ENCODE measurements at regions not wholly inside any gene's neighbourhood (a gene's known extent, or its start where the extent isn't known, plus 50 kb on each side); places are given as distances from the start of the nearest gene placed in this dataset.

- no peaks in the 10 kb centered on the region for H3K36me3 ChIP-seq (ENCODE audit: control insufficient read depth in 3 of 3, insufficient read depth in 3 of 3, low read length in 3 of 3)
- H3K4me1 ChIP-seq (ENCODE audit: control insufficient read depth in 3 of 3, insufficient read depth in 3 of 3, low read length in 3 of 3): no peaks in the 10 kb centered on the region
- no peaks in the 10 kb centered on the region for H3K9me3 ChIP-seq (ENCODE audit: control insufficient read depth in 3 of 3, low read length in 3 of 3)
- H3K4me3 ChIP-seq (ENCODE audit: low read length in 3 of 3): no peak overlapping the region
- no peak overlapping the region for H3K9ac ChIP-seq (ENCODE audit: low read depth in 1 of 3, low read length in 3 of 3)
- H3K27ac ChIP-seq (ENCODE audit: low read depth, low read length): no peak overlapping the region
- no peaks in the 10 kb centered on the region for H3K27me3 ChIP-seq (ENCODE audit: control insufficient read depth in 3 of 3, insufficient read depth in 3 of 3, low read length in 3 of 3)
Measured at GRCh38 chr18:67278984-67279383, 237.5 kb downstream of the DSEL start.

GRCh38 chr18:67276638-67277037, 239.9 kb downstream of the DSEL start:
- H3K4me1 ChIP-seq (ENCODE audit: control insufficient read depth in 3 of 3, insufficient read depth in 3 of 3, low read length in 3 of 3): no peaks in the 10 kb centered on the region
- no peaks in the 10 kb centered on the region for H3K9me3 ChIP-seq (ENCODE audit: control insufficient read depth in 3 of 3, low read length in 3 of 3)
- H3K36me3 ChIP-seq (ENCODE audit: control insufficient read depth in 3 of 3, insufficient read depth in 3 of 3, low read length in 3 of 3): no peaks in the 10 kb centered on the region
- H3K9ac ChIP-seq (ENCODE audit: low read depth in 1 of 3, low read length in 3 of 3): no peak overlapping the region
- no peaks in the 10 kb centered on the region for H3K27me3 ChIP-seq (ENCODE audit: control insufficient read depth in 3 of 3, insufficient read depth in 3 of 3, low read length in 3 of 3)
- no peak overlapping the region for H3K4me3 ChIP-seq (ENCODE audit: low read length in 3 of 3)
- H3K27ac ChIP-seq (ENCODE audit: low read depth, low read length): no peak overlapping the region

GRCh38 chr18:67273288-67273687, 243.2 kb downstream of the DSEL start:
- H3K4me1 ChIP-seq (ENCODE audit: control insufficient read depth in 3 of 3, insufficient read depth in 3 of 3, low read length in 3 of 3): no peaks in the 10 kb centered on the region
- no peak overlapping the region for H3K4me3 ChIP-seq (ENCODE audit: low read length in 3 of 3)
- no peaks in the 10 kb centered on the region for H3K36me3 ChIP-seq (ENCODE audit: control insufficient read depth in 3 of 3, insufficient read depth in 3 of 3, low read length in 3 of 3)
- H3K9ac ChIP-seq (ENCODE audit: low read depth in 1 of 3, low read length in 3 of 3): no peak overlapping the region
- H3K27me3 ChIP-seq (ENCODE audit: control insufficient read depth in 3 of 3, insufficient read depth in 3 of 3, low read length in 3 of 3): no peaks in the 10 kb centered on the region
- H3K9me3 ChIP-seq (ENCODE audit: control insufficient read depth in 3 of 3, low read length in 3 of 3): no peaks in the 10 kb centered on the region
- no peak overlapping the region for H3K27ac ChIP-seq (ENCODE audit: low read depth, low read length)

- Histone ChIP-seq H3K4me1 (ENCODE audit: control insufficient read depth in 3 of 3, insufficient read depth in 3 of 3, low read length in 3 of 3) (no peaks in the 10 kb centered on the region), H3K9ac (ENCODE audit: low read depth in 1 of 3, low read length in 3 of 3) (no peak overlapping the region), H3K4me3 (ENCODE audit: low read length in 3 of 3) (no peak overlapping the region), H3K36me3 (ENCODE audit: control insufficient read depth in 3 of 3, insufficient read depth in 3 of 3, low read length in 3 of 3) (no peaks in the 10 kb centered on the region), H3K9me3 (ENCODE audit: control insufficient read depth in 3 of 3, low read length in 3 of 3) (no peaks in the 10 kb centered on the region), H3K27ac (ENCODE audit: low read depth, low read length) (no peak overlapping the region), H3K27me3 (ENCODE audit: control insufficient read depth in 3 of 3, insufficient read depth in 3 of 3, low read length in 3 of 3) (no peaks in the 10 kb centered on the region)
Measured at GRCh38 chr18:67269206-67269605, 247.3 kb downstream of the DSEL start.

- Histone ChIP-seq H3K4me1 (ENCODE audit: control insufficient read depth in 3 of 3, insufficient read depth in 3 of 3, low read length in 3 of 3) (no peaks in the 10 kb centered on the region), H3K36me3 (ENCODE audit: control insufficient read depth in 3 of 3, insufficient read depth in 3 of 3, low read length in 3 of 3) (no peaks in the 10 kb centered on the region)
Measured at GRCh38 chr18:67268530-67268929, 248.0 kb downstream of the DSEL start.

GRCh38 chr18:67266246-67267237, 250.0 kb downstream of the DSEL start:
- Histone ChIP-seq H3K9me3 (ENCODE audit: control insufficient read depth in 3 of 3, low read length in 3 of 3) (no peaks in the 10 kb centered on the region), H3K27ac (ENCODE audit: low read depth, low read length) (no peak overlapping the region), H3K9ac (ENCODE audit: low read depth in 1 of 3, low read length in 3 of 3) (no peak overlapping the region), H3K4me1 (ENCODE audit: control insufficient read depth in 3 of 3, insufficient read depth in 3 of 3, low read length in 3 of 3) (no peaks in the 10 kb centered on the region), H3K4me3 (ENCODE audit: low read length in 3 of 3) (no peak overlapping the region), H3K36me3 (ENCODE audit: control insufficient read depth in 3 of 3, insufficient read depth in 3 of 3, low read length in 3 of 3) (no peaks in the 10 kb centered on the region), H3K27me3 (ENCODE audit: control insufficient read depth in 3 of 3, insufficient read depth in 3 of 3, low read length in 3 of 3) (no peaks in the 10 kb centered on the region)

More at GRCh38 chr18:67268530-67268929, 248.0 kb downstream of the DSEL start:
- H3K4me3 ChIP-seq (ENCODE audit: low read length in 3 of 3): no peak overlapping the region
- no peaks in the 10 kb centered on the region for H3K9me3 ChIP-seq (ENCODE audit: control insufficient read depth in 3 of 3, low read length in 3 of 3)
- H3K27ac ChIP-seq (ENCODE audit: low read depth, low read length): no peak overlapping the region
- H3K27me3 ChIP-seq (ENCODE audit: control insufficient read depth in 3 of 3, insufficient read depth in 3 of 3, low read length in 3 of 3): no peaks in the 10 kb centered on the region
- no peak overlapping the region for H3K9ac ChIP-seq (ENCODE audit: low read depth in 1 of 3, low read length in 3 of 3)

- Histone ChIP-seq H3K4me3 (ENCODE audit: low read length in 3 of 3) (no peak overlapping the region), H3K27ac (ENCODE audit: low read depth, low read length) (no peak overlapping the region), H3K9ac (ENCODE audit: low read depth in 1 of 3, low read length in 3 of 3) (no peak overlapping the region), H3K4me1 (ENCODE audit: control insufficient read depth in 3 of 3, insufficient read depth in 3 of 3, low read length in 3 of 3) (no peaks in the 10 kb centered on the region), H3K27me3 (ENCODE audit: control insufficient read depth in 3 of 3, insufficient read depth in 3 of 3, low read length in 3 of 3) (no peaks in the 10 kb centered on the region), H3K36me3 (ENCODE audit: control insufficient read depth in 3 of 3, insufficient read depth in 3 of 3, low read length in 3 of 3) (no peaks in the 10 kb centered on the region), H3K9me3 (ENCODE audit: control insufficient read depth in 3 of 3, low read length in 3 of 3) (no peaks in the 10 kb centered on the region)
Measured at GRCh38 chr18:67265464-67266245, 250.9 kb downstream of the DSEL start.

GRCh38 chr18:67261931-67262552, 254.5 kb downstream of the DSEL start:
- H3K9ac ChIP-seq (ENCODE audit: low read depth in 1 of 3, low read length in 3 of 3): no peak overlapping the region
- peaks cover 0 to 2% (median 0%) of the 10 kb centered on the region in 3 donors for H3K27me3 ChIP-seq (ENCODE audit: control insufficient read depth in 3 of 3, insufficient read depth in 3 of 3, low read length in 3 of 3)
- H3K27ac ChIP-seq (ENCODE audit: low read depth, low read length): no peak overlapping the region
- no peaks in the 10 kb centered on the region for H3K9me3 ChIP-seq (ENCODE audit: control insufficient read depth in 3 of 3, low read length in 3 of 3)
- H3K36me3 ChIP-seq (ENCODE audit: control insufficient read depth in 3 of 3, insufficient read depth in 3 of 3, low read length in 3 of 3): no peaks in the 10 kb centered on the region
- no peak overlapping the region for H3K4me3 ChIP-seq (ENCODE audit: low read length in 3 of 3)
- H3K4me1 ChIP-seq (ENCODE audit: control insufficient read depth in 3 of 3, insufficient read depth in 3 of 3, low read length in 3 of 3): no peaks in the 10 kb centered on the region

- no peaks in the 10 kb centered on the region for H3K9me3 ChIP-seq (ENCODE audit: control insufficient read depth in 3 of 3, low read length in 3 of 3)
- H3K27ac ChIP-seq (ENCODE audit: low read depth, low read length): no peak overlapping the region
- H3K27me3 ChIP-seq (ENCODE audit: control insufficient read depth in 3 of 3, insufficient read depth in 3 of 3, low read length in 3 of 3): peaks cover 0 to 2% (median 0%) of the 10 kb centered on the region in 3 donors
- H3K9ac ChIP-seq (ENCODE audit: low read depth in 1 of 3, low read length in 3 of 3): no peak overlapping the region
- H3K36me3 ChIP-seq (ENCODE audit: control insufficient read depth in 3 of 3, insufficient read depth in 3 of 3, low read length in 3 of 3): no peaks in the 10 kb centered on the region
- H3K4me3 ChIP-seq (ENCODE audit: low read length in 3 of 3): no peak overlapping the region
- no peaks in the 10 kb centered on the region for H3K4me1 ChIP-seq (ENCODE audit: control insufficient read depth in 3 of 3, insufficient read depth in 3 of 3, low read length in 3 of 3)
Measured at GRCh38 chr18:67260841-67261240, 255.7 kb downstream of the DSEL start.
